ENCODE measurements at regions not wholly inside any gene's neighbourhood (a gene's known extent, or its start where the extent isn't known, plus 50 kb on each side); places are given as distances from the start of the nearest gene placed in this dataset.

- Mint-ChIP-seq H3K4me3 (ENCODE audit: unreplicated experiment) (no peak overlapping the region), H3K27me3 (ENCODE audit: unreplicated experiment) (peaks cover 1% of the 10 kb centered on the region), H3K27ac (ENCODE audit: unreplicated experiment) (no peak overlapping the region), H3K4me1 (ENCODE audit: unreplicated experiment) (peaks cover 6% of the 10 kb centered on the region), H3K36me3 (ENCODE audit: low read depth, unreplicated experiment) (no peaks in the 10 kb centered on the region), H3K9me3 (ENCODE audit: unreplicated experiment) (no peaks in the 10 kb centered on the region)
- TF ChIP-seq CTCF (IDR thresholded peaks at IDR 0.05; ENCODE audit: unreplicated experiment): no peak
- DNase-seq (ENCODE audit: low spot score): no peak
These were observed 767.8 kb upstream of the TENM3 start for GRCh38 chr4:181475359-181475758.

- Mint-ChIP-seq H3K27me3 (ENCODE audit: unreplicated experiment) (peaks cover 1% of the 10 kb centered on the region), H3K9me3 (ENCODE audit: unreplicated experiment) (no peaks in the 10 kb centered on the region), H3K27ac (ENCODE audit: unreplicated experiment) (no peak overlapping the region), H3K36me3 (ENCODE audit: low read depth, unreplicated experiment) (no peaks in the 10 kb centered on the region), H3K4me1 (ENCODE audit: unreplicated experiment) (peaks cover 6% of the 10 kb centered on the region), H3K4me3 (ENCODE audit: unreplicated experiment) (no peak overlapping the region)
- no peak for TF ChIP-seq CTCF (IDR thresholded peaks at IDR 0.05; ENCODE audit: unreplicated experiment)
- DNase-seq (ENCODE audit: low spot score): no peak
These were observed 767.3 kb upstream of the TENM3 start for GRCh38 chr4:181475781-181476507.

- Mint-ChIP-seq H3K27me3 (ENCODE audit: unreplicated experiment) (peaks cover 1% of the 10 kb centered on the region), H3K4me1 (ENCODE audit: unreplicated experiment) (peaks cover 6% of the 10 kb centered on the region), H3K36me3 (ENCODE audit: low read depth, unreplicated experiment) (no peaks in the 10 kb centered on the region), H3K9me3 (ENCODE audit: unreplicated experiment) (no peaks in the 10 kb centered on the region), H3K27ac (ENCODE audit: unreplicated experiment) (no peak overlapping the region), H3K4me3 (ENCODE audit: unreplicated experiment) (no peak overlapping the region)
- DNase-seq (ENCODE audit: low spot score): no peak
- TF ChIP-seq CTCF (IDR thresholded peaks at IDR 0.05; ENCODE audit: unreplicated experiment): no peak
These were observed 766.7 kb upstream of the TENM3 start for GRCh38 chr4:181476508-181476890.

GRCh38 chr4:181477591-181477990, 765.6 kb upstream of the TENM3 start:
- DNase-seq (ENCODE audit: low spot score): no peak
- Mint-ChIP-seq H3K9me3 (ENCODE audit: unreplicated experiment) (no peaks in the 10 kb centered on the region), H3K4me1 (ENCODE audit: unreplicated experiment) (no peaks in the 10 kb centered on the region), H3K4me3 (ENCODE audit: unreplicated experiment) (no peak overlapping the region), H3K36me3 (ENCODE audit: low read depth, unreplicated experiment) (no peaks in the 10 kb centered on the region), H3K27ac (ENCODE audit: unreplicated experiment) (no peak overlapping the region), H3K27me3 (ENCODE audit: unreplicated experiment) (peaks cover 1% of the 10 kb centered on the region)
- no peak for TF ChIP-seq CTCF (IDR thresholded peaks at IDR 0.05; ENCODE audit: unreplicated experiment)

- no peak overlapping the region for H3K27ac Mint-ChIP-seq (ENCODE audit: unreplicated experiment)
- no peak for TF ChIP-seq CTCF (IDR thresholded peaks at IDR 0.05; ENCODE audit: unreplicated experiment)
- no peaks in the 10 kb centered on the region for H3K36me3 Mint-ChIP-seq (ENCODE audit: low read depth, unreplicated experiment)
- no peak for DNase-seq (ENCODE audit: low spot score)
- no peak overlapping the region for H3K4me3 Mint-ChIP-seq (ENCODE audit: unreplicated experiment)
- H3K4me1 Mint-ChIP-seq (ENCODE audit: unreplicated experiment): no peaks in the 10 kb centered on the region
- peaks cover 1% of the 10 kb centered on the region for H3K27me3 Mint-ChIP-seq (ENCODE audit: unreplicated experiment)
- H3K9me3 Mint-ChIP-seq (ENCODE audit: unreplicated experiment): no peaks in the 10 kb centered on the region
These were observed 764.5 kb upstream of the TENM3 start for GRCh38 chr4:181478656-181479055.

Measured in endothelial cell (in vitro differentiated cells).